Muscle layer of duodenum (tissue), 2 donors: ENCODE measurements at regions not wholly inside any gene's neighbourhood (a gene's known extent, or its start where the extent isn't known, plus 50 kb on each side); places are given as distances from the start of the nearest gene placed in this dataset.

Experiments
- H3K27ac ChIP-seq: one replicate; pipeline ENCODE4 v1.7.0; 2013; ENCODE audit warnings: mild to moderate bottlenecking, low read length
- H3K27me3 ChIP-seq: one replicate; pipeline ENCODE4 v1.7.0; 2013; ENCODE audit warnings: low read depth, mild to moderate bottlenecking, control low read depth, low read length
- H3K36me3 ChIP-seq, 2 donors: one replicate each; pipeline ENCODE4 v1.7.0; 2013; ENCODE audit warnings: low read length in 2 of 2, control low read depth in 1 of 2, mild to moderate bottlenecking in 1 of 2; ENCODE audit not compliant: insufficient read depth in 2 of 2, control insufficient read depth in 1 of 2
- H3K4me1 ChIP-seq, 2 donors: one replicate each; pipeline ENCODE4 v1.7.0; 2013; ENCODE audit warnings: low read length in 2 of 2, mild to moderate bottlenecking in 2 of 2, control low read depth in 1 of 2, moderate library complexity in 1 of 2; ENCODE audit not compliant: insufficient read depth in 2 of 2, control insufficient read depth in 1 of 2
- H3K4me3 ChIP-seq, 2 donors: one replicate each; pipeline ENCODE4 v1.7.0; 2013; ENCODE audit warnings: low read length in 2 of 2, low read depth in 1 of 2, mild to moderate bottlenecking in 1 of 2
- H3K9me3 ChIP-seq, 2 donors: one replicate each; pipeline ENCODE4 v1.7.0; 2013; ENCODE audit warnings: low read length in 2 of 2, control low read depth in 1 of 2, mild to moderate bottlenecking in 1 of 2; ENCODE audit not compliant: control insufficient read depth in 1 of 2
- donor health status: healthy.

- no peaks in the 10 kb centered on the region for H3K9me3 ChIP-seq
- H3K27me3 ChIP-seq: no peaks in the 10 kb centered on the region
- H3K36me3 ChIP-seq: no peaks in the 10 kb centered on the region
- no peak overlapping the region for H3K4me3 ChIP-seq
- no peaks in the 10 kb centered on the region for H3K4me1 ChIP-seq
- H3K27ac ChIP-seq: no peak overlapping the region
These were observed 110.4 kb upstream of the ZNF462 start for GRCh38 chr9:106752581-106752980.

GRCh38 chr9:106753155-106753671 is 109.8 kb upstream of the ZNF462 start:
- no peaks in the 10 kb centered on the region for H3K9me3 ChIP-seq
- H3K27ac ChIP-seq: no peak overlapping the region
- H3K4me1 ChIP-seq: no peaks in the 10 kb centered on the region
- no peaks in the 10 kb centered on the region for H3K36me3 ChIP-seq
- no peak overlapping the region for H3K4me3 ChIP-seq
- H3K27me3 ChIP-seq: no peaks in the 10 kb centered on the region

- H3K36me3 ChIP-seq: no peaks in the 10 kb centered on the region
- no peaks in the 10 kb centered on the region for H3K4me1 ChIP-seq
- no peak overlapping the region for H3K27ac ChIP-seq
- H3K4me3 ChIP-seq: no peak overlapping the region
- no peaks in the 10 kb centered on the region for H3K27me3 ChIP-seq
- no peaks in the 10 kb centered on the region for H3K9me3 ChIP-seq
These were observed 107.2 kb upstream of the ZNF462 start for GRCh38 chr9:106755736-106756135.

- H3K4me3 ChIP-seq: no peak overlapping the region
- H3K27ac ChIP-seq: no peak overlapping the region
- H3K4me1 ChIP-seq: no peaks in the 10 kb centered on the region
- H3K27me3 ChIP-seq: no peaks in the 10 kb centered on the region
- no peaks in the 10 kb centered on the region for H3K9me3 ChIP-seq
- H3K36me3 ChIP-seq: no peaks in the 10 kb centered on the region
These were observed 105.5 kb upstream of the ZNF462 start for GRCh38 chr9:106757514-106757913.

GRCh38 chr9:106758911-106759310 is 104.1 kb upstream of the ZNF462 start:
- Histone ChIP-seq H3K4me1 (no peaks in the 10 kb centered on the region), H3K4me3 (no peak overlapping the region), H3K9me3 (no peaks in the 10 kb centered on the region), H3K36me3 (no peaks in the 10 kb centered on the region), H3K27ac (no peak overlapping the region), H3K27me3 (no peaks in the 10 kb centered on the region)

- H3K27ac ChIP-seq: no peak overlapping the region
- H3K27me3 ChIP-seq: no peaks in the 10 kb centered on the region
- no peaks in the 10 kb centered on the region for H3K9me3 ChIP-seq
These were observed 101.5 kb upstream of the ZNF462 start for GRCh38 chr9:106761493-106761892.

GRCh38 chr9:106766616-106767015 is 96.3 kb upstream of the ZNF462 start:
- Histone ChIP-seq H3K9me3 (no peaks in the 10 kb centered on the region), H3K4me1 (no peaks in the 10 kb centered on the region), H3K36me3 (no peaks in the 10 kb centered on the region), H3K4me3 (no peak overlapping the region), H3K27ac (no peak overlapping the region), H3K27me3 (no peaks in the 10 kb centered on the region)

More at GRCh38 chr9:106761493-106761892, 101.5 kb upstream of the ZNF462 start:
- H3K4me1 ChIP-seq: no peaks in the 10 kb centered on the region
- no peak overlapping the region for H3K4me3 ChIP-seq
- no peaks in the 10 kb centered on the region for H3K36me3 ChIP-seq

GRCh38 chr9:106769331-106769730 is 93.6 kb upstream of the ZNF462 start:
- Histone ChIP-seq H3K4me3 (no peak overlapping the region), H3K36me3 (no peaks in the 10 kb centered on the region), H3K27me3 (no peaks in the 10 kb centered on the region), H3K9me3 (no peaks in the 10 kb centered on the region), H3K4me1 (no peaks in the 10 kb centered on the region), H3K27ac (no peak overlapping the region)

- no peak overlapping the region for H3K27ac ChIP-seq
- no peaks in the 10 kb centered on the region for H3K36me3 ChIP-seq
- H3K4me1 ChIP-seq: no peaks in the 10 kb centered on the region
- no peaks in the 10 kb centered on the region for H3K9me3 ChIP-seq
- no peak overlapping the region for H3K4me3 ChIP-seq
- H3K27me3 ChIP-seq: no peaks in the 10 kb centered on the region
These were observed 91.4 kb upstream of the ZNF462 start for GRCh38 chr9:106771608-106772007.

- Histone ChIP-seq H3K27ac (no peak overlapping the region), H3K4me3 (no peak overlapping the region), H3K27me3 (no peaks in the 10 kb centered on the region), H3K4me1 (no peaks in the 10 kb centered on the region), H3K9me3 (no peaks in the 10 kb centered on the region), H3K36me3 (no peaks in the 10 kb centered on the region)
These were observed 90.3 kb upstream of the ZNF462 start for GRCh38 chr9:106772523-106773290.

- Histone ChIP-seq H3K4me3 (no peak overlapping the region), H3K27ac (no peak overlapping the region), H3K36me3 (no peaks in the 10 kb centered on the region), H3K9me3 (no peaks in the 10 kb centered on the region), H3K27me3 (no peaks in the 10 kb centered on the region), H3K4me1 (no peaks in the 10 kb centered on the region)
These were observed 89.2 kb upstream of the ZNF462 start for GRCh38 chr9:106773750-106774149.

GRCh38 chr9:106775960-106776359 is 87.0 kb upstream of the ZNF462 start:
- no peaks in the 10 kb centered on the region for H3K36me3 ChIP-seq
- no peaks in the 10 kb centered on the region for H3K9me3 ChIP-seq
- H3K4me3 ChIP-seq: no peak overlapping the region
- no peak overlapping the region for H3K27ac ChIP-seq
- no peaks in the 10 kb centered on the region for H3K4me1 ChIP-seq
- H3K27me3 ChIP-seq: no peaks in the 10 kb centered on the region
